ENCODE measurements at regions not wholly inside any gene's neighbourhood (a gene's known extent, or its start where the extent isn't known, plus 50 kb on each side); places are given as distances from the start of the nearest gene placed in this dataset.
"Not testable (repeated sequence)": the region's sequence is repeated elsewhere in the genome, so short reads cannot be mapped to it uniquely, and the experiment has no call there.

DNA sequence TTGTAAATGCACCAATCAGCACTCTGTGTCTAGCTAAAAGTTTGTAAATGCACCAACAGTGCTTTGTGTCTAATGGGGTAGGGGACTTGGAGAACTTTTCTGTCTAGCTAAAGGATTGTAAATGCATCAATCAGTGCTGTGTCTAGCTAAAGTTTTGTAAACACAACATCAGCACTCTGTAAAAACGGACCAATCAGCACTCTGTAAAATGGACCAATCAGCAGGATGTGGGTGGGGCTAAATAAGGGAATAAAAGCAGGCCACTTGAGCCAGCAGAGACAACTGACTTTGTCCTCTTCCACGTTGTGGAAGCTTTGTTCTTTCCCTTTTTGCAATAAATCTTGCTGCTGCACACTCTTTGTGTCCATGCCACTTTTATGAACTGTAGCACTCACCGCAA, 346.3 kb downstream of the LMBRD1 start:
- not testable (repeated sequence) for DNase-seq; H3K36me3 Mint-ChIP-seq; H3K27ac Mint-ChIP-seq; H3K4me1 Mint-ChIP-seq; H3K27me3 Mint-ChIP-seq (ENCODE audit: low read depth in 3 of 3); H3K4me3 Mint-ChIP-seq
- peaks cover 4 to 41% (median 15%) of the 10 kb centered on the region in 6 donors for H3K9me3 Mint-ChIP-seq

DNA sequence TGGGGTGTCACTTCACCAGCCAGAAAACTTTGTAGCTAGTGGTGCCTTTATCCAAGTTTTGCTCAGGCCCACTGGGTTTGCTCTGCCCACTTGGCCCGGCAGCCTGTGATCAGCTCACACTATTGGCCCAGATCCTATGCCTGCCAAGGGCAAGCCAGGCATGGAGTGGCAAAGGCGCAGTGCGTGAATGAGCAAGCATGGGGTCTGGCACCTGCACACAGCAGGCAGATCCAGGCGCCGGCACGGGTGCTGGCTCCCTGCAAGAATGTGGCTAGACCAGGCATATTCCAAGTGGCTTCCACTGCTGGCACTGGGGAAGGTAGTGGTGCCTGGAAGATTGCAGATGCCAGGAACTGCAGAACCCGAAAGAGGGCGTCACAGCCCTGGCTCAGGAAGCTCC, 346.9 kb downstream of the LMBRD1 start:
- no peak for DNase-seq
- peaks cover 4 to 43% (median 16%) of the 10 kb centered on the region in 6 donors for H3K9me3 Mint-ChIP-seq
- no peaks in the 10 kb centered on the region for H3K4me1 Mint-ChIP-seq
- H3K27ac Mint-ChIP-seq = no peak overlapping the region
- H3K4me3 Mint-ChIP-seq = no peak overlapping the region
- H3K27me3 Mint-ChIP-seq (ENCODE audit: low read depth in 3 of 3) = peaks cover 0 to 2% (median 1%) of the 10 kb centered on the region in 3 donors
- no peaks in the 10 kb centered on the region for H3K36me3 Mint-ChIP-seq
